ENCODE measurements at regions not wholly inside any gene's neighbourhood (a gene's known extent, or its start where the extent isn't known, plus 50 kb on each side); places are given as distances from the start of the nearest gene placed in this dataset.
A peak's percentile ranks its signal among the peaks of the same experiment; 100 is the strongest.

- in situ Hi-C loops (cut with MboI; ENCODE audit: low pct_unique_long_range_greater_than_20kb, low sequenced_read_pairs): no loop called here
- DNase-seq: no peak
Measured at GRCh38 chr3:23735062-23735461, 70.7 kb upstream of the UBE2E1 start.

DNA sequence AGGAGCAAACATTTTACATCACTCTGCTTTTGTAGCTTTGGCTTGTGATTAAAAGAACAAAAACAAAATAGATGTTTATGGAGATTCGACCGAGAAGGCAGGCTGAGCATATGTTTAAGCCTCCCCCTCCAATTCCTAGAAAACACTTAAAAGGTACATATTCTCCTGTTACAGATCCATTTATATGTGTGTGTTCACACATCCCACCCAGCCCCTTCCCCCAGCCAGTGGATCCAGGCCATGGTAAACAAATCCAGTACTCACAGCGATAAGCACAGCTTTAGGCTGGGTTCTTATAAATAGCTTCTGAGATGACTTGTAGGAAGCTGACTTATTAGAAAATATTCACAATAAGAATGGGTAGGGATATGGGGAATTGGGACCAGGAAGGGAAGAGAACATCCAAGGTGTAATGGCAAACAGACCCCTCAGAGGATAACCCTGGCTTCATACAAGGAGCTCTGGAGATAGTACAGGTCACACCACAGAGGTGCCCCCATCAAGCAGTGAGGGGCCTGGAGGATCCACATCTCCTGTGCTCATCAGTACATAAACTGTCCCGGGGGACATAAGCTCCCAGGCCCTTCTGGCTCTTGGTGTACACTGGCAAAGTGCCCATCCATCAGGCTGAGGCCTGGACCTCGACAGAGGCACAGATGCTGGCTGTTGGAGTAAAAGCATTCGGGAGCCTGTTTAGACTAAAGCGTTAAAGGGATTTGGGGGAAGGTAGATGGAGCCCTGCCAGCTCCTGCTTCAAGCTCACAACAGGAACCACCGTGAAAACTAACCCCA is 70.0 kb upstream of the UBE2E1 start:
- in situ Hi-C loops (cut with MboI; ENCODE audit: low pct_unique_long_range_greater_than_20kb, low sequenced_read_pairs): no loop called here
- no peak for DNase-seq

DNA sequence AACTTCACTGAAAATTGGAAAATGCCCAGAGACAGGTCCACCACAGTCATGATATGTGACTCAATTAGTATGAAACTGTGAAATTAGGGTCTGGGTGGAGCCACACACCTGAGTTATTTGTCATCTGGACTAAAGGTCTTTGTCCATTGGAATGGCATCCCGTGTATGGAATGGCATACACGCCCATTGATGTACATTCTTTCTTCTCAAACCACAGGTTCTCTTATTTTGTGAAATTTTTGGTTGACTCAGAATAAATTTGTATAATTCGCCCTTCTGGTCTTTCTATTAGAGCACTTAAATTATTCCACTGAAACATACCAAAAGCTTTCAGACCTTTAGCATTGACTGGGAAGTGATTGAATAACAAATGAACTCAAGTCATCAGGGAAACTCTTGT is 66.8 kb upstream of the UBE2E1 start:
- DNase-seq: no peak
- in situ Hi-C loops (cut with MboI; ENCODE audit: low pct_unique_long_range_greater_than_20kb, low sequenced_read_pairs): no loop called here

DNA sequence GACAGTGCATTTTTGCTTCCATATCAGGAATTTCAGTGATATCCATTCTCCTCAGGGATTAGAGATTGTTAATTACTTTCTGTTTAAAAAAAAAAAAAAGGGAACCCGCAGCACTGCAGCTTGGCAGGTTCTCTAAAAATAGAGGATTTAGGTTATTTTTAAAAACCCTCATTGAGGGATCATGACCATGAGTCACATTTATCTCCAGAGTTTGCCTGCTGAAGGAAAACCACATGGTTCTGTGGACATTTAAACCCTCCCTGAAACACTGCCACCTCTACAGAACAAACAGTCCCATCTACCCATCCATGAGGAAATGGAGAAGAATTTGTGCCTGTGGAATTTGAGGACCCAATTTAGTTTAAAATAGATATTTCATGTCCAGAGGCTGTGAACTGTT is 66.2 kb upstream of the UBE2E1 start:
- peak; percentile 77 for DNase-seq
- in situ Hi-C loops (cut with MboI; ENCODE audit: low pct_unique_long_range_greater_than_20kb, low sequenced_read_pairs): no loop called here

DNA sequence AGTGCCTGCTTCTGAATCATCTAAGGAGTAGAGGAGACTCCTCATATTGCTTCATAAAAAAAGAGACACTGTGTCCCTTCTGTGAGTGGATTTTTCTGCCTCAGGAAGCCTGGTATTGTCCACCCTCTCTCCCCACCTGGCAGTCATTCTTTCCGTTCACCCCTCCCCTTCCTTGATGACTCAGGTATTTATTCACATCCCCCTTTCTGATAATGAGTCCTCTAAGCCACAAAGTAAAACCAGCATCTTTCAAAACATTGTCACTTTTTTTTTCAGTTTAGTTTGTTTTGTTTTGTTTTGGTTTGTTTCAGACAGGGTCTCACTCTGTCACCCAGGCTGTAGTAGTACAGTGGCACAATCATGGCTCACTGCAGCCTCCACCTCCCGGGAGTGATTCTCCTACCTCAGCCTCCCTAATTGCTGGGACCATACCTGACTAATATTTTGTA is 65.2 kb upstream of the UBE2E1 start:
- in situ Hi-C loops (cut with MboI; ENCODE audit: low pct_unique_long_range_greater_than_20kb, low sequenced_read_pairs): no loop called here

DNA sequence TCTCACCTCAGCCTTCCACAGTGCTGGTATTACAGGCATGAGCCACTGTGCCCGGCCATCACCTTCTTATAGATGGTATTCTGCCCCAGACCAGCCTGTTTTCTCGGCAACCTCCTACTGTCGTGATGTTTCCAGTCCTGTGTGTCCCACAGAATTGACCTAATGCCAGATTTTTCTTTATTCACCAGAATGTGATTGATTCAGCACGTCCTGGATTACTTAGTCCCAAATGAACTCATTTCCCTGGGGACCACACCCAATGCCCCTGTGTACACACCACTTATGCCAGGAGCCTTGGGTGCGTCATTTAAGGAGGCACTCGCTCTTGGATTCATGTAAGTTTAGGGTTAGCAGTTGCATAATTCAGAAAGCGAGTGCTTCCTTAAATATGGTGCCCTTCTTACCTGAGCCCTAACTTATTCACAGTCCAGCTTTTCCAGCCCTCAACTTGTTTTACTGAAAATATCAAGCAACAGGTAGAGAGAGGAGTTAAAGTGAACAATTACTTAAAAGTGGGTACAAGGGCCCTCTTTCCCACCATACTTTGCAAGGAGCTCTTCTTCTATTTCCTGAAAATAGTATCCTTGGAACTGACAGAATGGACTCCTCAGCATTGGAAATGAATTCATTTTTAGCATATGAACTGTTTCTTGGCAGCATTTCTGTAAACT is 64.6 kb upstream of the UBE2E1 start:
- no peak for DNase-seq
- in situ Hi-C loops (cut with MboI; ENCODE audit: low pct_unique_long_range_greater_than_20kb, low sequenced_read_pairs): no loop called here

More for the DNA sequence above, 65.2 kb upstream of the UBE2E1 start:
- DNase-seq: peak; percentile 42

- no peak for DNase-seq
- in situ Hi-C loops (cut with MboI; ENCODE audit: low pct_unique_long_range_greater_than_20kb, low sequenced_read_pairs): no loop called here
Measured at GRCh38 chr3:23743141-23743784, 62.5 kb upstream of the UBE2E1 start.

DNA sequence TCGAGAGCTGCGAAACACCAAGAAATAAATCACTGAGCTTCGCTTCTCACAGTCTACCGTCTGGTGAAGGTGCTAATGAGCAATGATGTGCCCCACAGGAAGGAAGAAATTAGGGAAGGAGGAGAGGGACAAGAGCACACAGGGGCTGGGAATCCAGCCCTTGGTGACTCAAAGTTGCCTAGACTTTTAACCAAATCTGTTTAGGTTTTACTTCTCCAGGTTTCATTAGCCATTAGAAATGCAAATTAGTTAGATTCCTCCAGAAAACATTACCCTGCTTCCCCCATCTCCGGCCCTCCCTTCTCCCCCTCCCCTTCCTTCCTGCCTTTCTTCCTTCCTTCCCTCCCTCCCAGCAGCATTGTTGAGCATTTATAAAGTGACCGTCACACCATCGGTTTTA is 59.3 kb upstream of the UBE2E1 start:
- DNase-seq: no peak
- in situ Hi-C loops (cut with MboI; ENCODE audit: low pct_unique_long_range_greater_than_20kb, low sequenced_read_pairs): no loop called here

DNA sequence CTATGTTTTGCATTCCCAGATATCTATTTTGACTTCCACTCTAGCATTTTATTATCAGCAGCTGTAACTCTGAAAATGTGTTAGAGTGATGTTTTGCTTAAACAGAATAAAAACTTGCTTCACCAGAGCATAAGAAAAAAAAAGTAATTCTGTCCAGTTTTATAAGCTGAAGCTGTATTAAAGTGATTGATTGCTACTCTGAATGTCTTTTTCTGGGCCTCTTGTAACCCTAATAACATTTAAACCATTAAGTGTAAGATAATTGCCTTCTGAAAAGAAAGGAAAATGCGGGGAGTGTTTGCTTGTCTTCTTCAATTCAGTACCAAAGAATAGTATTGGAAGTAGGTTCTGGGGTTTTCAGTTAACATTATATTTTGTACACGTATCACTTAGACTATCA is 57.9 kb upstream of the UBE2E1 start:
- in situ Hi-C loops (cut with MboI; ENCODE audit: low pct_unique_long_range_greater_than_20kb, low sequenced_read_pairs): no loop called here
- no peak for DNase-seq

- DNase-seq: peak; percentile 67
- in situ Hi-C loops (cut with MboI; ENCODE audit: low pct_unique_long_range_greater_than_20kb, low sequenced_read_pairs): no loop called here
Measured at GRCh38 chr3:23748398-23749110, 57.2 kb upstream of the UBE2E1 start.

- DNase-seq: no peak
- in situ Hi-C loops (cut with MboI; ENCODE audit: low pct_unique_long_range_greater_than_20kb, low sequenced_read_pairs): no loop called here
Measured at GRCh38 chr3:23749609-23750008, 56.1 kb upstream of the UBE2E1 start.

DNA sequence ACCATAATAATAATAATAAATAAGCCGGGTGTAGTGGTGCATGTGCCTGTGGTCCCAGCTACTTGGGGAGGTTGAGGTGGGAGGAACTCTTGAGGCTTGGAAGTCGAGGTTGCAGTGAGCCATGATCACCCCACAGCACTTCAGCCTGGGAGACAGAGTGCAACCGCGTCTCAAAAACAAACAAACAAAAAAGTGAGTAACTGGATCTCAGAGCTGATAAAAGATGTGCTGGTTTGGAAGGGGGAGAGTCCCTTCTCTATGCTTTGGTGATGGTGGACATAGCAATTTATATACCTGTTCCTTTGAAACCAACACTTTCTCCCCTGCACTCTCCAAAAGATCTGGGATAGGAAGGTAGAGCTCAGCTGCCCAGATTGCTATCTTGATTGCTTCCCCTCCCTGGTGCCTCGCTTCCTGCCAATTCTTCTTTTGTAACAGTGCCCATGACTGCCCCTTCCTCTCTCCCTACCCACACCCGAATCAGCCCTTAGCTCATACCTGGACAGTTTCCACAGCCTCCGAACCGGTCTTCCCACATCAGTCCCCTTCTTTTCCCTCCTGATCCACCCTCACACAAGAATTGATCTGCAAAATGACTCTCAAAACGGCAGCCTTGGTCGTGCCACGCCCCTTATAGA is 55.1 kb upstream of the UBE2E1 start:
- in situ Hi-C loops (cut with MboI; ENCODE audit: low pct_unique_long_range_greater_than_20kb, low sequenced_read_pairs): no loop called here
- peak; percentile 17 for DNase-seq

DNA sequence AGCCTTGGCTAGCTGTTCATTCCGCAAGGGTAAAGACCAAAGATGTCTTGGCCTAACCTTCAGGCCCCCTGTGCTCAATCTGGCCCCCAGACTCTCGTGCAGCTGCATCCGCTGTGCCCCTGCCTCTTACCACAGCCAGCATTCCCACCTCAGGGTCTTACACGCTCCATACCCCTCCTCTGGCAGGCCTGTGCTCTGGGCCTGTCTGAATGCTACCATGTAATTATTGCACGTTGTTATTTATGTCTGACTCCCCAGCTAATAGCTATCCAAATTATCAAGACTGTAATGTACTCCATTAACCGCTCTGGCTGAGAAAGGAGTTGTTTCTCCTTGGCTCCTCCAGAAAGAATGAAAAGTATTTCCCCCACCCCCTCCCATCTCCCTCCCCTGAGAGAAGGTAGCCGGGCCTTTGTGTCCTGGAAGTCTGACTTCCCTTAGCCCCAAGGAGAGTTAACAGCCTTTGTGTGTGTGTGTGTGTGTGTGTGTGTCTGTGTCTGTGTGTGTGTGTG is 54.5 kb upstream of the UBE2E1 start:
- in situ Hi-C loops (cut with MboI; ENCODE audit: low pct_unique_long_range_greater_than_20kb, low sequenced_read_pairs): no loop called here

GRCh38 chr3:23752126-23752525 is 53.6 kb upstream of the UBE2E1 start:
- no peak for DNase-seq
- in situ Hi-C loops (cut with MboI; ENCODE audit: low pct_unique_long_range_greater_than_20kb, low sequenced_read_pairs): no loop called here

More for the DNA sequence above, 54.5 kb upstream of the UBE2E1 start:
- DNase-seq: no peak

DNA sequence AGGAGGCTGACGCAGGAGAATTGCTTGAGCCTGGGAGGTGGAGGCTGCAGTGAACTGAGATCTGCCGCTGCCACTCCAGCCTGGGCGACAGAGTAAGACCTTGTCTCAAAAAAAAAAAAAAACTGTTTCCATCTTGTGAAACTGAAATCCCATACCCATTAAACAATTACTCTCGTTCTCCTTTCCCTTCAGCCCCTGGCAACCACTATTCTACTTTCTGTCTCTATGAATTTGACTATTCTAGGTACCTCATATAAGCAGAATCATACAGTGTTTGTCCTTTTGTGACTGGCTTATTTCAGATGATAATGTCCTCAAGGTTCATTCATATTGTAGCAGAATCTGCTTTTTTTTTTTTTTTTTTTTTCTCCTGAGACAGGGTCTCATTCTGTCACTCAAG is 51.5 kb upstream of the UBE2E1 start:
- in situ Hi-C loops (cut with MboI; ENCODE audit: low pct_unique_long_range_greater_than_20kb, low sequenced_read_pairs): no loop called here
- DNase-seq: no peak
